ENCODE measurements at regions not wholly inside any gene's neighbourhood (a gene's known extent, or its start where the extent isn't known, plus 50 kb on each side); places are given as distances from the start of the nearest gene placed in this dataset.

DNA sequence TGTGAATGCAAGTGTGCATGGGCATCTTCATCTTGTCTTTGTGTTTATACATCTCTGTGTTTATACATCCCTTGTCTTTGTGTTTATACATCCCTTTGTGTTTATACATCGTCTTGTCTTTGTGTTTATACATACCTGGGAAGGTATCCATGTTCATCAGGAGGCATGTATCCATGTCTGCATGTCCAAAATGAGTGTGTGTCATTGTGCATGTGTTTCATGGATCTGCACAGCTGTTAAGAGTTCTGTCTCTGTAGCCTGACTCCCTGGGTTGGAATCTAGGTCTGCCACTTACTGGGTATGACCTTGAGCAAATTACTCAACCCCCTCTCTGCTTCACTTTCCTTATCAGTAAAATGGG, 50.1 kb upstream of the SIRPA start:
- intact Hi-C loops (cut with micrococcal nuclease) (no loop called here), dilution Hi-C loops (cut with MboI; ENCODE audit: extremely low pct_ligation_motif_present, low sequenced_read_pairs) (no loop called here)
- no peak overlapping the region for H3K9ac ChIP-seq (replicated peaks; ENCODE audit: extremely low read depth, insufficient read depth, low read length)
- no peaks in the 10 kb centered on the region for H4K20me1 ChIP-seq (replicated peaks; ENCODE audit: control insufficient read depth, extremely low read depth, insufficient read depth, low read length)
- DNase-seq (ENCODE audit: low read depth, low spot score) (no peak), FAIRE-seq (no peak)
- no peaks in the 10 kb centered on the region for H3K9me1 ChIP-seq (replicated peaks; ENCODE audit: control insufficient read depth, extremely low read depth, insufficient read depth, low read length)
- ChIA-PET CTCF (interaction anchor here (1.2 kb wide), 1 partner anchor 15 kb away, joined by 3 read pairs; no protein-coding TSS in a partner anchor), POLR2A (no interaction called here)
- BruUV-seq (replicated peaks): no TSS peak
- no peak overlapping the region for H3K27ac ChIP-seq (ENCODE audit: insufficient read depth, low read depth, low read length)
- H3K27me3 ChIP-seq (ENCODE audit: control insufficient read depth in 2 of 2, insufficient read depth in 2 of 2, low read length in 2 of 2): peaks cover 12 to 18% of the 10 kb centered on the region in 2 experiments
- no peaks in the 10 kb centered on the region for H3K36me3 ChIP-seq (ENCODE audit: control insufficient read depth in 2 of 2, extremely low read depth in 1 of 2, insufficient read depth in 2 of 2, low read length in 2 of 2)
- no peaks in the 10 kb centered on the region for H3K9me3 ChIP-seq (replicated peaks; ENCODE audit: control insufficient read depth, insufficient read depth, low read length)
- H3K4me3 ChIP-seq (replicated peaks in 1 of 3; ENCODE audit: insufficient read depth in 1 of 3, low read depth in 1 of 3, low read length in 3 of 3): no peak overlapping the region
- H3K4me2 ChIP-seq (ENCODE audit: insufficient read depth, low read length): no peak overlapping the region
- H3K79me2 ChIP-seq (ENCODE audit: control insufficient read depth, insufficient read depth, low read length): no peaks in the 10 kb centered on the region
- H2AFZ ChIP-seq (ENCODE audit: low read depth, low read length): no peak overlapping the region
- TF ChIP-seq MYC (IDR thresholded peaks at IDR 0.05; ENCODE audit: low read depth, low read length) (no peak), JUN (IDR thresholded peaks at IDR 0.05; ENCODE audit: borderline replicate concordance, insufficient read depth, insufficient read length, low read depth) (no peak), POLR2AphosphoS5 (IDR thresholded peaks at IDR 0.05; ENCODE audit: insufficient read depth, low read depth, low read length) (no peak), POLR2A (IDR thresholded peaks at IDR 0.05; ENCODE audit: low read depth, low read length) (no peak), GATA2 (IDR thresholded peaks at IDR 0.05; ENCODE audit: insufficient read depth, insufficient read length, low read depth, low read length) (no peak), EZH2 (IDR thresholded peaks at IDR 0.05; ENCODE audit: borderline replicate concordance, low read depth, low read length, severe bottlenecking) (no peak)
- TF ChIP-seq, protein P1, sequence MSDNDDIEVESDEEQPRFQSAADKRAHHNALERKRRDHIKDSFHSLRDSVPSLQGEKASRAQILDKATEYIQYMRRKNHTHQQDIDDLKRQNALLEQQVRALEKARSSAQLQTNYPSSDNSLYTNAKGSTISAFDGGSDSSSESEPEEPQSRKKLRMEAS (IDR thresholded peaks at IDR 0.05; ENCODE audit: insufficient read depth, insufficient read length): no peak
- TF ChIP-seq, protein P2, sequence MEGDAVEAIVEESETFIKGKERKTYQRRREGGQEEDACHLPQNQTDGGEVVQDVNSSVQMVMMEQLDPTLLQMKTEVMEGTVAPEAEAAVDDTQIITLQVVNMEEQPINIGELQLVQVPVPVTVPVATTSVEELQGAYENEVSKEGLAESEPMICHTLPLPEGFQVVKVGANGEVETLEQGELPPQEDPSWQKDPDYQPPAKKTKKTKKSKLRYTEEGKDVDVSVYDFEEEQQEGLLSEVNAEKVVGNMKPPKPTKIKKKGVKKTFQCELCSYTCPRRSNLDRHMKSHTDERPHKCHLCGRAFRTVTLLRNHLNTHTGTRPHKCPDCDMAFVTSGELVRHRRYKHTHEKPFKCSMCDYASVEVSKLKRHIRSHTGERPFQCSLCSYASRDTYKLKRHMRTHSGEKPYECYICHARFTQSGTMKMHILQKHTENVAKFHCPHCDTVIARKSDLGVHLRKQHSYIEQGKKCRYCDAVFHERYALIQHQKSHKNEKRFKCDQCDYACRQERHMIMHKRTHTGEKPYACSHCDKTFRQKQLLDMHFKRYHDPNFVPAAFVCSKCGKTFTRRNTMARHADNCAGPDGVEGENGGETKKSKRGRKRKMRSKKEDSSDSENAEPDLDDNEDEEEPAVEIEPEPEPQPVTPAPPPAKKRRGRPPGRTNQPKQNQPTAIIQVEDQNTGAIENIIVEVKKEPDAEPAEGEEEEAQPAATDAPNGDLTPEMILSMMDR (IDR thresholded peaks at IDR 0.05; ENCODE audit: extremely low read depth in 1 of 2, insufficient read depth in 1 of 2, low read depth in 1 of 2, low read length in 2 of 2): no peak
- no peaks in the 10 kb centered on the region for H3K4me1 ChIP-seq (ENCODE audit: control insufficient read depth, extremely low read depth, insufficient read depth, low read length)

All from endothelial cell of umbilical vein (primary cell).